ENCODE measurements at regions not wholly inside any gene's neighbourhood (a gene's known extent, or its start where the extent isn't known, plus 50 kb on each side); places are given as distances from the start of the nearest gene placed in this dataset.

GRCh38 chr12:45590646-45591045 lies 138.9 kb upstream of the ARID2 start:
- no peak for DNase-seq

- DNase-seq: no peak
These were observed 137.9 kb upstream of the ARID2 start for GRCh38 chr12:45591635-45592034.

DNA sequence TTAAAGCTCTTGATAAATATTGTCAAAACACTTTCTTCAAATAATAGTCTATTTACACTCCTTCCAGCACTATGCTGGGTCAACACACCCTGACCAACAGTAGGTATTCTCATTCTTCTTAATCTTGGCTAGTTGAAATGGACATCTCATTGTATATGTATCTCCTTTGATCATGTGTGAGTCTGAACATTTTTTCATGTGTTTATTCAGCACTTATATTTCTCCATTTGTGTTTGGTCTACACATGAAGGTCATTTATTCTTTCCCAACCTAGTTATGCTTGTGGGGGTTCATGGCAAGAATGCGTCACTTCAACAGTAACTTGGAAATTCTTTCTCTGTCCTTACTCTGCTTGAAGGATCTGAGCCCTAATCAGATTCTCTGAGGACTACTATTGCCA lies 133.1 kb upstream of the ARID2 start:
- no peak for DNase-seq

- DNase-seq: no peak
These were observed 131.2 kb upstream of the ARID2 start for GRCh38 chr12:45598336-45598735.

DNA sequence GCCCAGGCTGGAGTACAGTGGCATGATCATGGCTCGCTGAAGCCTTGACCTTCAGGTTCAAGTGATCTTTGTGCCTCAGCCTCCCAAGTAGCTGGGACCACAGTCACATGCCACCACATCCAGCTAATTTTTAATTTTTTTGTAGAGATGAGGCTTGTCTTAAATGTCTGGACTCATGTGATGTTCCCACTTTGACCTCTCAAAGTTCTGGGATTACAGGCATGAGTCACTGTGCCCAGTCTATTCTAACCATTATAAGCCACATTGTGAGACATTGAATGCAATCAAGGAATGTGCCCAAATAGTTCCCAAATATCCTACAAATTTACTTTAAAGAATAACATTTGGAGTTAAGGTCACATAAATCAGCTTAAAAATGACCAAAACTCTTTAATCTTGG lies 130.7 kb upstream of the ARID2 start:
- DNase-seq: no peak

GRCh38 chr12:45599196-45599595 lies 130.3 kb upstream of the ARID2 start:
- no peak for DNase-seq

DNA sequence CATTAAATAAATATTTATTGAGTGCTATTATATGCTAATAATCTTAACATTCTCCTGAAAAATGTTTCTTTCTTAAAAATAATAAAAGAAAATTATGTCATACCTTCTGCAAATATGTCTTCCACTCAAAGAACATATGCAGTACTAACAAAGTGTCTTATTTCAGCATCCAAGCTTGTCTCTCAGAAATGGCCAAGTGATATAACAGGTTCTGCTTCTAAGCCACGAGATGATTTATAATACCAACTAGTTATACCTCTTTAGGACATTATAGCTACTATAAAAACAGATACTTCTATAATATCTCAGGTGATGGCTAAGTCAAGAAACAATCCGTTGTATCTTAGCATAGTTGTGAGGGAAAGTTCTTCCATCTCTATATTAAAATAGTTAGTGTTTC lies 128.1 kb upstream of the ARID2 start:
- DNase-seq: no peak

DNA sequence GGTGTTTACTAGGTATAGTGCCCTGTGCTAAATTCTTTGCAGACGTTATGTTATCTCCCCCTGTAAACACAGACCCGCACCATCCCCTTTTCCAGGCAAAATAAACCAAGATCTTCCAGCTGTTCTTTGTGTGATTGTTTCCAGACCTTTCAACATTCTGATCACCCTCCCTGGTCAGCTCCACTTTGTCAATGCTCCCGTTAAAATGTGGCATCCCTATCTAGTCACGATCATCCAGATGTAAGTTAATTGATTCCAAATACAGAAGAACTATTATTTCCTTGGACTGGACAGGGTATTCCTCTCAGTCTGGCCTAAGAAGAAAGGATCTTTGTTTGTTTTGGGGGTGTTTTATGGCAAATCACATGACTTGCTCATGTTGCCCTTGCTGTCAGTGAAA lies 127.6 kb upstream of the ARID2 start:
- DNase-seq: no peak

DNA sequence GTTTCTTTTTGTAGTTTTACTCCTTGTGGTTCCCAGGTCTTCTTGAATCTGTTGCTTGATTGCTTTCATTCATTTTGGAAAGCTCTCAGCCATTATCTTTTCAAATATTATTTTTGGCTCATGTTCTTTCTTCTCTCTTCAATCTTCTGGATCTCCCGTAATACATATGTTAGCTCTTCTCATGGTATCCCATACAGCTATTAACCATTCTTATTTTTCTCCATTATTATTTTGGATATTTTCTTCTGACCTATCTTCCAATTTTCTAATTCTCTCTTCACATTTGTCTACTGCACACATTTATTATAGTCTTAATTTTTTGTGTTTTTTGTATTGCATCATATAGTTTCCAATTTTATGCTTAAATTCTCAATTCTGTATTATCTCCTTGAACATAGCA lies 123.9 kb upstream of the ARID2 start:
- no peak for DNase-seq

DNA sequence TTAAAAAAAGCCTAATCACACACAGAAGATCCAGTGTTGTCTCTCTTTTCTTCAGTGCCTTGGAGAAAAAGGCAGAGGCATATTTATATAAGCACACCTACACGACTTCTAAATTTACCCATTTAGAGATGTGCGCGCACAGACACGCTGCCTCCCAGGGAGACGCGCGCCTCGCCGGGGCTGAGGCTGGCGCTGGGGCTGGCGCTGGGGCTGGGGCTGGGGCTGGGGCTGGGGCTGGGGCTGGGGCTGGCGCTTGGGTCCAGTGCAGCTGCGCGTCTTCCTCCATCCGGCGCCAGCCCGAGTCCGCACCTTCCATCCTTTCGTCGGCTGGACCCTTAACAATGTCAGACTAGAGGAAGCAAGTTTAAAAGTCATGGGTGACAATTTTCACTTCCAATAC lies 118.4 kb upstream of the ARID2 start:
- no peak for DNase-seq

GRCh38 chr12:45611495-45611894 lies 118.0 kb upstream of the ARID2 start:
- no peak for DNase-seq

- DNase-seq: no peak
These were observed 117.3 kb upstream of the ARID2 start for GRCh38 chr12:45612044-45612794.

DNA sequence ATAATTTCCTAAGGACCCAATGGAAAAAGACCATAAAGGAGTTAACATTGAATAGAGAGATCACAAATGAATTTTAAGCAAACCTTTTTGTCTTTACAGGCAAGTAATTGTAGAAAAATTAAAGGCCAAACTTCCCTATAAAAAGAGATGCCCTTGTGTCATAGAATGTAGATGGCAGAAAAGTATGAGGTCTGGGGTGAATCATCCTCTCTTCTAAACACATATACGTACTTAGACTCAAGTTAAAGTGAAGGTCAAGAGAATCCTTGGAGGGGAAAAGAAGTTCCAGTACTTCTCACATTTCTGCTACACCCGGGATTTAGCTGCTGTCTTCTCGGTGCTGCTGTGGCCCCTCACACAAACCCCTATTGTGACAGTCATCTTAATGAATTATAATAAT lies 116.2 kb upstream of the ARID2 start:
- DNase-seq: no peak

GRCh38 chr12:45613855-45614254 lies 115.7 kb upstream of the ARID2 start:
- no peak for DNase-seq

DNA sequence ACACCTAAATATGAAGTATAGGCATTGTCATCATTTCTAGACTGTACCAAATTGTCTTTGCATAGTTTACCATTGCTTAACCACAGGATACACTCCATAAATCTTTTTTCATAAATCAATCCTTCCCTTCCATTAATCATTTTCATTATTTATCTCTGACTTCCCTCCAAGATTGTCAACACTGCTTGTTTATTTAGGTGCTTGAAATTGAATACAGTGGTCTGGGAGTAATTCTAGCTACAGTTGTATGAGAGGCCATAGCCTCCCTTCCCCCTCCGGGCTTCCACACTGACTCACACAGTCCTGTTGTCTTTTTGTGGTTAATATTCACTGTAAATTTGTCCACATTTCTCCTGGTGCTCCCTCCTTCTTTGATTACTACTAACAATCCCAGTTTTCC lies 114.2 kb upstream of the ARID2 start:
- DNase-seq: no peak

- no peak for DNase-seq
These were observed 109.8 kb upstream of the ARID2 start for GRCh38 chr12:45619736-45620135.

GRCh38 chr12:45621703-45622102 lies 107.8 kb upstream of the ARID2 start:
- no peak for DNase-seq

DNA sequence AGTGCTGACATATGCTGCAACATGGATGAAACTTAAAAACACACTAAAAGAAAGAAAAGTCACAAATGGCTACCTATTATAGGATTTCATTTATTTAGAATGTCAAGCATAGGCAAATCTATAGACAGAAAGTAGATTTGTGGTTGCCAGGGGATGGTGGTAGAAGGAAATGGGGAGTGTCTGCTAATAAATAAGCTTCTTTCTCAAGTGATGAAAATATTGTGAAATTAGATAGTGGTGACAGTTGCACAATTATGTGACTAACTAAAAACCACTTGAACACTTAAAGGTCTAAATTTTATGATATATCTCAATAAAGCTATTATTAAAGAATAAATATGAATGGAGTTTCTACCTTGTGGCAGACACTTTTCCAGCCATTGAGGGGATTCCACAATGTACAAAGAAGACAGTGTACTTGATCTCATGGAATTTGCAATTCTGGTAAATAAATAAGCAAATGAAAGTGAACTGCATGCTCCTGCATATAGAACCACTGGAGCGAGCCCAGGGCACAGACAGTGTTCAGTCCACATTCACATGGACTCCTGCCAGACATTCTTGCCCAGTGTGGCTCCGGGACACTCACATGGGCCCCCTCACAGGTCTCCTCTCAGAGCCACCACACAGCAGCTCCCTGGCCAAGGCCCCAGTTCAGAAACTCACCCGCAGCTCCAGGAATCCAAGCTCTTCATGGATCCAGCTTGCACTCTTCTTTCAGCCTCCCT lies 107.1 kb upstream of the ARID2 start:
- DNase-seq: no peak

- DNase-seq: no peak
These were observed 106.3 kb upstream of the ARID2 start for GRCh38 chr12:45623221-45623620.

DNA sequence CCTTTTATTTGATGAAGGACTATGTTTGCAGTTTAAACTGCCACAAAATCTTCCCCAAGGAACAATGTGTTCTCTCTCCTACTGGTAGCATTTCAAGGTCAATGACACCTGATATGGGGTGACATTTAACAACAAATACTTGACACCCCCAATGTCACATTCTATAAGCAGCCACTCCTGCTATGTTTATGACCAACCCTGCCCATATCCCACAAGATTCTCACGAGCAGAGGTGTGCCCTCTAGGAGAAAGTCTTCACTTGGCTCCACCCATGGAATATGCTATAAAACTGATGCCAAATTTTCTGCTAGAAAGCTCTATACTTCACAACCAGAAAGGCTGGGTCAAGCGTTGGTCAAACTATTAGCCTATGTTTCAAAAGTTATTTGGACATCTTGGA lies 105.6 kb upstream of the ARID2 start:
- no peak for DNase-seq

GRCh38 chr12:45626965-45627364 lies 102.5 kb upstream of the ARID2 start:
- DNase-seq: no peak

GRCh38 chr12:45627407-45628069 lies 102.0 kb upstream of the ARID2 start:
- DNase-seq: no peak

DNA sequence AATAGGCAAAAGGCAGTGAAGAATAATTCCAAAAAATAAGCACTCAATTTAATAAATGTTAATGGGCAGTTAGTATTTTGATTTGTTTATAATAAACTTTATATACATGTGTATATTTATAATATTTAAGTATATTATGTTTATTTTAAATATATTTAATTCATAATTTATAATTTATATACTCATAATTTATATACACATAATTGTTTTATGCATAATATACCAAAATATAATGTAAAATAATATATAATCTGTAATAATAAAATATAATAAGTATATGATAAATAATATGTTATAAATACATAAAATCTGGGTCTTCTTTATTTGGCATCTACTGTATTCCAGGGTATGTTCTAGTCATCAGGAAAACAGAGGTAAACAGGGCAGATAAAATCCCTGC lies 100.2 kb upstream of the ARID2 start:
- no peak for DNase-seq

GRCh38 chr12:45633733-45634132 lies 95.8 kb upstream of the ARID2 start:
- no peak for DNase-seq

All from activated effector memory CD4-positive, alpha-beta T cell treated with anti-CD3 and anti-CD28 coated beads, Interleukin-2, amount 50 U/mL, for 16 hours (primary cell).